ENCODE measurements at regions not wholly inside any gene's neighbourhood (a gene's known extent, or its start where the extent isn't known, plus 50 kb on each side); places are given as distances from the start of the nearest gene placed in this dataset.

DNA sequence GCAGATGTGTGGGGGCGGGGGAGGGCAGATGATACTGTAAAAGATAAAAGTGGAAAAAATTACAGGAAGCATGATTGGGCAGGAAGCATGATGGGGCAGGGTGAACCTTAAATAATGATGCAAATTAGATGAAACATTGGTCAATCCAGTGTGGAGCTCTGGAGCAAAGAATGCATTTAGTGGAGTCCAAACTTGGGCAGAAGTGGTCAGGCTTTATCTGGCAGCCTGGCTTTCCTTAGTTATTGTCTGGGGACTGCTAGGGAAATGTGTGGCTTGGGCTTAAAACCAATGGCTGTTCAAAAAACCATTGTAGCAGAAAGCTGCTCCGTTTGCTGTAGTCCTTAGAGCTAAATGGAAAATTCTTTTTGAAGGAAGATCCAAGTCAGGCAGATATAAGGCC is 1077.3 kb upstream of the MIR17HG start:
- no peak for TF ChIP-seq ATF7 (IDR thresholded peaks at IDR 0.05)
- TF ChIP-seq, protein P1, sequence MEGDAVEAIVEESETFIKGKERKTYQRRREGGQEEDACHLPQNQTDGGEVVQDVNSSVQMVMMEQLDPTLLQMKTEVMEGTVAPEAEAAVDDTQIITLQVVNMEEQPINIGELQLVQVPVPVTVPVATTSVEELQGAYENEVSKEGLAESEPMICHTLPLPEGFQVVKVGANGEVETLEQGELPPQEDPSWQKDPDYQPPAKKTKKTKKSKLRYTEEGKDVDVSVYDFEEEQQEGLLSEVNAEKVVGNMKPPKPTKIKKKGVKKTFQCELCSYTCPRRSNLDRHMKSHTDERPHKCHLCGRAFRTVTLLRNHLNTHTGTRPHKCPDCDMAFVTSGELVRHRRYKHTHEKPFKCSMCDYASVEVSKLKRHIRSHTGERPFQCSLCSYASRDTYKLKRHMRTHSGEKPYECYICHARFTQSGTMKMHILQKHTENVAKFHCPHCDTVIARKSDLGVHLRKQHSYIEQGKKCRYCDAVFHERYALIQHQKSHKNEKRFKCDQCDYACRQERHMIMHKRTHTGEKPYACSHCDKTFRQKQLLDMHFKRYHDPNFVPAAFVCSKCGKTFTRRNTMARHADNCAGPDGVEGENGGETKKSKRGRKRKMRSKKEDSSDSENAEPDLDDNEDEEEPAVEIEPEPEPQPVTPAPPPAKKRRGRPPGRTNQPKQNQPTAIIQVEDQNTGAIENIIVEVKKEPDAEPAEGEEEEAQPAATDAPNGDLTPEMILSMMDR (IDR thresholded peaks at IDR 0.05 in 2 of 3, conservative IDR thresholded peaks at IDR 0.05 in 1 of 3; ENCODE audit: insufficient read depth in 2 of 3, low read depth in 1 of 3, low read length in 3 of 3) = no peak
- no peak for TF ChIP-seq HDAC2 (IDR thresholded peaks at IDR 0.05)
- no peak for TF ChIP-seq NR1H2 (CRISPR knock-in tag; IDR thresholded peaks at IDR 0.05)
- TF ChIP-seq, protein P2, sequence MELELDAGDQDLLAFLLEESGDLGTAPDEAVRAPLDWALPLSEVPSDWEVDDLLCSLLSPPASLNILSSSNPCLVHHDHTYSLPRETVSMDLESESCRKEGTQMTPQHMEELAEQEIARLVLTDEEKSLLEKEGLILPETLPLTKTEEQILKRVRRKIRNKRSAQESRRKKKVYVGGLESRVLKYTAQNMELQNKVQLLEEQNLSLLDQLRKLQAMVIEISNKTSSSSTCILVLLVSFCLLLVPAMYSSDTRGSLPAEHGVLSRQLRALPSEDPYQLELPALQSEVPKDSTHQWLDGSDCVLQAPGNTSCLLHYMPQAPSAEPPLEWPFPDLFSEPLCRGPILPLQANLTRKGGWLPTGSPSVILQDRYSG (tag; conservative IDR thresholded peaks at IDR 0.05; ENCODE audit: low read depth) = no peak
- no peak for TF ChIP-seq NR3C1 (CRISPR knock-in tag; IDR thresholded peaks at IDR 0.05)
- no peak for TF ChIP-seq ZNF785 (CRISPR knock-in tag; IDR thresholded peaks at IDR 0.05)
- TF ChIP-seq, protein P3, sequence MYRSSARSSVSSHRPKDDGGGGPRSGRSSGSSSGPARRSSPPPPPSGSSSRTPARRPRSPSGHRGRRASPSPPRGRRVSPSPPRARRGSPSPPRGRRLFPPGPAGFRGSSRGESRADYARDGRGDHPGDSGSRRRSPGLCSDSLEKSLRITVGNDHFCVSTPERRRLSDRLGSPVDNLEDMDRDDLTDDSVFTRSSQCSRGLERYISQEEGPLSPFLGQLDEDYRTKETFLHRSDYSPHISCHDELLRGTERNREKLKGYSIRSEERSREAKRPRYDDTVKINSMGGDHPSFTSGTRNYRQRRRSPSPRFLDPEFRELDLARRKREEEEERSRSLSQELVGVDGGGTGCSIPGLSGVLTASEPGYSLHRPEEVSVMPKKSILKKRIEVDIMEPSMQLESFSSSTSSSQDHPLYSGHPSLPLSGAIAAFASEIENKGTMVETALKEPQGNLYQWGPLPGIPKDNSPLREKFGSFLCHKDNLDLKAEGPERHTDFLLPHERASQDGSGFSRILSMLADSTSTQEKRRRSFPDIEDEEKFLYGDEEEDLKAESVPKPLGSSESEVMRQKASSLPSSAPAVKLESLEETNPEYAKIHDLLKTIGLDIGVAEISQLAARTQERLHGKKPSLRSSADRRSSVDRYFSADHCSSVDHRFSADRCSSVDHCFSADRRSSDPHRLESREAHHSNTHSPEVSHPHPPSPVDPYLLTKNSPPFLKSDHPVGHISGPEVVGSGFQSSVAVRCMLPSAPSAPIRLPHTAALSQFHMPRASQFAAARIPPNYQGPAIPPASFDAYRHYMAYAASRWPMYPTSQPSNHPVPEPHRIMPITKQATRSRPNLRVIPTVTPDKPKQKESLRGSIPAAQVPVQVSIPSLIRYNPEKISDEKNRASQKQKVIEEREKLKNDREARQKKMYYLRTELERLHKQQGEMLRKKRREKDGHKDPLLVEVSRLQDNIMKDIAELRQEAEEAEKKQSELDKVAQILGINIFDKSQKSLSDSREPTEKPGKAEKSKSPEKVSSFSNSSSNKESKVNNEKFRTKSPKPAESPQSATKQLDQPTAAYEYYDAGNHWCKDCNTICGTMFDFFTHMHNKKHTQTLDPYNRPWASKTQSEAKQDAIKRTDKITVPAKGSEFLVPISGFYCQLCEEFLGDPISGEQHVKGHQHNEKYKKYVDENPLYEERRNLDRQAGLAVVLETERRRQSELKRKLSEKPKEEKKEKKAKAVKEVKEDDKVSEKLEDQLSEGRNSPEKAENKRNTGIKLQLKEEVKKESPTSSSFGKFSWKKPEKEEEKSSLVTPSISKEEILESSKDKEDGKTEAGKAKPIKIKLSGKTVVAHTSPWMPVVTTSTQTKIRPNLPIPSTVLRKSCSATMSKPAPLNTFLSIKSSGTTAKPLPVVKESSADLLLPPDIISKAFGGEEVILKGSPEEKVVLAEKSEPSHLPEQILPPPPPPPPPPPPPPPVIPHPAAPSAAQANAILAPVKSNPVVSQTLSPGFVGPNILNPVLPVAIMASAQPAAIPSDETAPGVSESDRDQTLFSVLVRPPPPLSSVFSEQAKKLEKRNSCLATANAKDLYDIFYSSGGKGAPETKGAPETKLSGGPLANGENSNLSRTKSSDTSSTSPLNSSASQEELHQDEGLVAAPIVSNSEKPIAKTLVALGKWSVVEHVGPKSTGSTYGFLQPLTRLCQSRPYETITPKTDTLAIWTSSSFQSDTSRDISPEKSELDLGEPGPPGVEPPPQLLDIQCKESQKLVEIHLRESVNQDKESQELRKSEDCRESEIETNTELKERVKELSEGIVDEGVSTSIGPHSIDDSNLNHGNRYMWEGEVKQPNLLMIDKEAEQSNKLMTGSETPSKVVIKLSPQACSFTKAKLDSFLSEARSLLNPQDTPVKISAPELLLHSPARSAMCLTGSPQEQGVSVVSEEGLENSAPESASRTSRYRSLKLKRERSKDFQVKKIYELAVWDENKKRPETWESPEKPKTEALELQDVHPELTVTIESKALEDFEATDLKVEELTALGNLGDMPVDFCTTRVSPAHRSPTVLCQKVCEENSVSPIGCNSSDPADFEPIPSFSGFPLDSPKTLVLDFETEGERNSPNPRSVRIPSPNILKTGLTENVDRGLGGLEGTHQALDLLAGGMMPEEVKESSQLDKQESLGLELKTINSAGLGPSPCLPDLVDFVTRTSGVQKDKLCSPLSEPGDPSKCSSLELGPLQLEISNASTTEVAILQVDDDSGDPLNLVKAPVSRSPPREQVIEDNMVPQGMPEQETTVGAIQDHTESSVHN (IDR thresholded peaks at IDR 0.05; ENCODE audit: borderline replicate concordance in 1 of 2, low read depth in 1 of 2) = no peak
- TF ChIP-seq, protein P4, sequence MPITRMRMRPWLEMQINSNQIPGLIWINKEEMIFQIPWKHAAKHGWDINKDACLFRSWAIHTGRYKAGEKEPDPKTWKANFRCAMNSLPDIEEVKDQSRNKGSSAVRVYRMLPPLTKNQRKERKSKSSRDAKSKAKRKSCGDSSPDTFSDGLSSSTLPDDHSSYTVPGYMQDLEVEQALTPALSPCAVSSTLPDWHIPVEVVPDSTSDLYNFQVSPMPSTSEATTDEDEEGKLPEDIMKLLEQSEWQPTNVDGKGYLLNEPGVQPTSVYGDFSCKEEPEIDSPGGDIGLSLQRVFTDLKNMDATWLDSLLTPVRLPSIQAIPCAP (CRISPR knock-in tag; IDR thresholded peaks at IDR 0.05; ENCODE audit: borderline replicate concordance) = no peak
- TF ChIP-seq NCOR1 (IDR thresholded peaks at IDR 0.05) = no peak

All from K562 (cell line).